ENCODE measurements at regions not wholly inside any gene's neighbourhood (a gene's known extent, or its start where the extent isn't known, plus 50 kb on each side); places are given as distances from the start of the nearest gene placed in this dataset.

DNA sequence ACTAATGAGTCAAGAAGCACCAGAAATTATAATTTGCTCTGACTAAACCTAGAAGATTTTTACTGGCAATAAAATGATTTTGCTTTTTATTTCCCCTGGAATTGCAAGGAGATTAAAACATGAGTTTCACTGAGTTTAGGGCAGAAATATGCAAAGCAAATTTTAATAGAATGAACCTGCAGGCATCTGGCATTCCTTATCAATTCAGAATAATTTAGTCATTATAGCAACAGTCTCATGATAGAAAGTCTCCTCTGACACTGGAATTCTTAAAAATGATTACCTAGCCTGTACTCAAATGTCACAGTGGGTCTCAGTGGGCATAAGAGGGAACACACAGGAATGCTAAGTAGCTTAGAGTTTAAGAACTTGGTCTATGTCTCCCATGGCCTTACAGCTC, 195.9 kb downstream of the TTC39B start:
- TF ChIP-seq POLR2AphosphoS5 (IDR thresholded peaks at IDR 0.05) (no peak), POLR2A (IDR thresholded peaks at IDR 0.05) (no peak)
- TF ChIP-seq, protein P1, sequence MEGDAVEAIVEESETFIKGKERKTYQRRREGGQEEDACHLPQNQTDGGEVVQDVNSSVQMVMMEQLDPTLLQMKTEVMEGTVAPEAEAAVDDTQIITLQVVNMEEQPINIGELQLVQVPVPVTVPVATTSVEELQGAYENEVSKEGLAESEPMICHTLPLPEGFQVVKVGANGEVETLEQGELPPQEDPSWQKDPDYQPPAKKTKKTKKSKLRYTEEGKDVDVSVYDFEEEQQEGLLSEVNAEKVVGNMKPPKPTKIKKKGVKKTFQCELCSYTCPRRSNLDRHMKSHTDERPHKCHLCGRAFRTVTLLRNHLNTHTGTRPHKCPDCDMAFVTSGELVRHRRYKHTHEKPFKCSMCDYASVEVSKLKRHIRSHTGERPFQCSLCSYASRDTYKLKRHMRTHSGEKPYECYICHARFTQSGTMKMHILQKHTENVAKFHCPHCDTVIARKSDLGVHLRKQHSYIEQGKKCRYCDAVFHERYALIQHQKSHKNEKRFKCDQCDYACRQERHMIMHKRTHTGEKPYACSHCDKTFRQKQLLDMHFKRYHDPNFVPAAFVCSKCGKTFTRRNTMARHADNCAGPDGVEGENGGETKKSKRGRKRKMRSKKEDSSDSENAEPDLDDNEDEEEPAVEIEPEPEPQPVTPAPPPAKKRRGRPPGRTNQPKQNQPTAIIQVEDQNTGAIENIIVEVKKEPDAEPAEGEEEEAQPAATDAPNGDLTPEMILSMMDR (IDR thresholded peaks at IDR 0.05) = no peak
